ENCODE measurements at regions not wholly inside any gene's neighbourhood (a gene's known extent, or its start where the extent isn't known, plus 50 kb on each side); places are given as distances from the start of the nearest gene placed in this dataset.

DNA sequence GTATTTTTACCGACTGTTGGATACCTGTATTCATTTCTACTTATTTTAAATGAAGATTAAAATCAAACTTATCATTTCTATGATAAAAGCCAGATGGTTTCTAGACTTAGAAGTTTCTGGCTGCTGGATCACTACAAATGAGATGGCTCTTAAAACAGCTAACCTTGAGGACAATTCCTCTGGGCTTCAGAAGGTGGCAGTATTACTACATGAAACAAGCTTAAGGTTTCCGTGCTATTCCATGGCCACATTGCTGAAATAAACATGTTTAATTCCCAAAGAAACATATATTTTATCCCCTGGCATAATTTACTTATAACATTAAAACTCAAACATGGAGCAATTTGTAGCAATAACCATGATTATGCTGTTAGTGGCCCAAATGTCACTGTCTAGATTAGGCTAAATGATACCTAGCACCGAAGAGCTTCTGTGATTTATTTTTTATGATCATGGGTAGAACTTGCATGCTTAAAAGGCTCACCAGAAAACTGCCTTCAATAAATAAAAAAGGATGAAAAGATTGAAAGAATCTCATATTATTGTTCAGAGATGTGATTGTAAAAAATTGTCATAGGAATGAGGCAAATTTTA is 204.0 kb upstream of the NANOGP8 start:
- no peak overlapping the region for H3K27ac ChIP-seq (ENCODE audit: poor library complexity, severe bottlenecking)
- no peaks in the 10 kb centered on the region for H3K36me3 ChIP-seq (ENCODE audit: low read depth)
- no peaks in the 10 kb centered on the region for H3K27me3 ChIP-seq (ENCODE audit: insufficient read depth, poor library complexity, severe bottlenecking)
- peaks cover 17% of the 10 kb centered on the region for H3K4me1 ChIP-seq (ENCODE audit: insufficient read depth, poor library complexity, severe bottlenecking)
- TF ChIP-seq, protein P1, sequence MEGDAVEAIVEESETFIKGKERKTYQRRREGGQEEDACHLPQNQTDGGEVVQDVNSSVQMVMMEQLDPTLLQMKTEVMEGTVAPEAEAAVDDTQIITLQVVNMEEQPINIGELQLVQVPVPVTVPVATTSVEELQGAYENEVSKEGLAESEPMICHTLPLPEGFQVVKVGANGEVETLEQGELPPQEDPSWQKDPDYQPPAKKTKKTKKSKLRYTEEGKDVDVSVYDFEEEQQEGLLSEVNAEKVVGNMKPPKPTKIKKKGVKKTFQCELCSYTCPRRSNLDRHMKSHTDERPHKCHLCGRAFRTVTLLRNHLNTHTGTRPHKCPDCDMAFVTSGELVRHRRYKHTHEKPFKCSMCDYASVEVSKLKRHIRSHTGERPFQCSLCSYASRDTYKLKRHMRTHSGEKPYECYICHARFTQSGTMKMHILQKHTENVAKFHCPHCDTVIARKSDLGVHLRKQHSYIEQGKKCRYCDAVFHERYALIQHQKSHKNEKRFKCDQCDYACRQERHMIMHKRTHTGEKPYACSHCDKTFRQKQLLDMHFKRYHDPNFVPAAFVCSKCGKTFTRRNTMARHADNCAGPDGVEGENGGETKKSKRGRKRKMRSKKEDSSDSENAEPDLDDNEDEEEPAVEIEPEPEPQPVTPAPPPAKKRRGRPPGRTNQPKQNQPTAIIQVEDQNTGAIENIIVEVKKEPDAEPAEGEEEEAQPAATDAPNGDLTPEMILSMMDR (IDR thresholded peaks at IDR 0.05; ENCODE audit: poor library complexity, severe bottlenecking) = peak; percentile 99
- H3K4me3 ChIP-seq (ENCODE audit: severe bottlenecking) = no peak overlapping the region
- no peaks in the 10 kb centered on the region for H3K9me3 ChIP-seq (ENCODE audit: severe bottlenecking)
- DNase-seq (ENCODE audit: low spot score) (no peak), ATAC-seq (ENCODE audit: low read depth) (peak; percentile 67)

DNA sequence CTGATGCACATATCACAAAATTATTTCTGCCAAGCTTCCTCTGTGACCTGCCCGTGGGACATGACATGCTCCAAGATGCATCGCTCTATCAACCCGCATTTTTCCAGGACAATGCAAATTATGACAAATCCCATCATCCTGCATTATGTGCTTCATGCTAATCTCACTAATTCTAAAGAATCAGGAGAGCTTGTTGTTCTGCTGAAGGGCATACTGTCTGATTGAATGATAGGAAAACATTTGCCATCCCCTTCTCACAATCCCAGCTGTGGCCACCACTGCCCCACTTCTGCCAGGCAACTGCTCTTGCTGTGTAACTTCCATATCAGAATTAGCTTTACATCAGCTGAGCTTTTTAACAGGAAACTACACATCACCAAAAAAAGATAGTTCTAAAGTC is 203.5 kb upstream of the NANOGP8 start:
- no peaks in the 10 kb centered on the region for H3K36me3 ChIP-seq (ENCODE audit: low read depth)
- TF ChIP-seq, protein P1 (IDR thresholded peaks at IDR 0.05; ENCODE audit: poor library complexity, severe bottlenecking) = no peak
- H3K4me1 ChIP-seq (ENCODE audit: insufficient read depth, poor library complexity, severe bottlenecking) = peaks cover 17% of the 10 kb centered on the region
- no peaks in the 10 kb centered on the region for H3K9me3 ChIP-seq (ENCODE audit: severe bottlenecking)
- H3K4me3 ChIP-seq (ENCODE audit: severe bottlenecking) = no peak overlapping the region
- H3K27me3 ChIP-seq (ENCODE audit: insufficient read depth, poor library complexity, severe bottlenecking) = no peaks in the 10 kb centered on the region
- DNase-seq (ENCODE audit: low spot score) = no peak
- no peak for ATAC-seq (ENCODE audit: low read depth)
- H3K27ac ChIP-seq (ENCODE audit: poor library complexity, severe bottlenecking) = no peak overlapping the region

- Histone ChIP-seq H3K9me3 (ENCODE audit: severe bottlenecking) (no peaks in the 10 kb centered on the region), H3K27ac (ENCODE audit: poor library complexity, severe bottlenecking) (no peak overlapping the region), H3K27me3 (ENCODE audit: insufficient read depth, poor library complexity, severe bottlenecking) (no peaks in the 10 kb centered on the region), H3K4me1 (ENCODE audit: insufficient read depth, poor library complexity, severe bottlenecking) (peaks cover 10% of the 10 kb centered on the region), H3K36me3 (ENCODE audit: low read depth) (no peaks in the 10 kb centered on the region), H3K4me3 (ENCODE audit: severe bottlenecking) (no peak overlapping the region)
- TF ChIP-seq, protein P1 (IDR thresholded peaks at IDR 0.05; ENCODE audit: poor library complexity, severe bottlenecking) = no peak
- no peak for ATAC-seq (ENCODE audit: low read depth)
- no peak for DNase-seq (ENCODE audit: low spot score)
Observed at GRCh38 chr15:35286721-35287120, 201.6 kb upstream of the NANOGP8 start.

GRCh38 chr15:35282965-35283496 is 197.9 kb upstream of the NANOGP8 start:
- DNase-seq (ENCODE audit: low spot score) (no peak), ATAC-seq (ENCODE audit: low read depth) (no peak)
- H3K4me1 ChIP-seq (ENCODE audit: insufficient read depth, poor library complexity, severe bottlenecking) = peaks cover 5% of the 10 kb centered on the region
- TF ChIP-seq, protein P1 (IDR thresholded peaks at IDR 0.05; ENCODE audit: poor library complexity, severe bottlenecking) = no peak
- no peaks in the 10 kb centered on the region for H3K36me3 ChIP-seq (ENCODE audit: low read depth)
- H3K9me3 ChIP-seq (ENCODE audit: severe bottlenecking) = no peaks in the 10 kb centered on the region
- H3K27ac ChIP-seq (ENCODE audit: poor library complexity, severe bottlenecking) = no peak overlapping the region
- H3K4me3 ChIP-seq (ENCODE audit: severe bottlenecking) = no peak overlapping the region
- H3K27me3 ChIP-seq (ENCODE audit: insufficient read depth, poor library complexity, severe bottlenecking) = no peaks in the 10 kb centered on the region

DNA sequence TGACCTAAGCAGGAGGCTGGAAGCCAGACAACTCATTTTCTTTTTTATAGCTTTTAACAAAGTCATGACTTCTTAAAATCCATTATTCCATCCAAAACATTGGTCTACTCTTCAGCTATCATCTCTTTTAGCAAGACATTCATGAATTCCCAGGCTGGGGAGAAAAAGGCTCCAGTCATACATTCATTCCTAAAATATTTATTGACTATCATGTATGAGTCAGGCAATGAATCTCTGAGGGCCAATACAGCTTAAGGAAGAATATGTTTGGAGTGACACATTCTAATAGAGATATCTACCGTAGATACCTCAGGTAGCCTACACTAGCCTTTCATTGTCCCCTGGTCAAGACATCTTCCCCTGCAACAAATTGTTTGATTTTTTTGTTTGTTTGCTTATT is 196.4 kb upstream of the NANOGP8 start:
- DNase-seq (ENCODE audit: low spot score) (no peak), ATAC-seq (ENCODE audit: low read depth) (peak; percentile 97)
- Histone ChIP-seq H3K4me1 (ENCODE audit: insufficient read depth, poor library complexity, severe bottlenecking) (peaks cover 5% of the 10 kb centered on the region), H3K27me3 (ENCODE audit: insufficient read depth, poor library complexity, severe bottlenecking) (no peaks in the 10 kb centered on the region), H3K9me3 (ENCODE audit: severe bottlenecking) (no peaks in the 10 kb centered on the region), H3K27ac (ENCODE audit: poor library complexity, severe bottlenecking) (no peak overlapping the region), H3K4me3 (ENCODE audit: severe bottlenecking) (no peak overlapping the region), H3K36me3 (ENCODE audit: low read depth) (no peaks in the 10 kb centered on the region)
- TF ChIP-seq, protein P1 (IDR thresholded peaks at IDR 0.05; ENCODE audit: poor library complexity, severe bottlenecking) = no peak
